Renal cortical epithelial cell (primary cell): ENCODE measurements at regions not wholly inside any gene's neighbourhood (a gene's known extent, or its start where the extent isn't known, plus 50 kb on each side); places are given as distances from the start of the nearest gene placed in this dataset.
A peak's percentile ranks its signal among the peaks of the same experiment; 100 is the strongest.
"Not testable (repeated sequence)": the region's sequence is repeated elsewhere in the genome, so short reads cannot be mapped to it uniquely, and the experiment has no call there.

Source experiments
- DNase-seq: peaks from one replicate; pipeline ENCODE4 v3.0.0-alpha.2; 2011; ENCODE audit warnings: low read depth

DNA sequence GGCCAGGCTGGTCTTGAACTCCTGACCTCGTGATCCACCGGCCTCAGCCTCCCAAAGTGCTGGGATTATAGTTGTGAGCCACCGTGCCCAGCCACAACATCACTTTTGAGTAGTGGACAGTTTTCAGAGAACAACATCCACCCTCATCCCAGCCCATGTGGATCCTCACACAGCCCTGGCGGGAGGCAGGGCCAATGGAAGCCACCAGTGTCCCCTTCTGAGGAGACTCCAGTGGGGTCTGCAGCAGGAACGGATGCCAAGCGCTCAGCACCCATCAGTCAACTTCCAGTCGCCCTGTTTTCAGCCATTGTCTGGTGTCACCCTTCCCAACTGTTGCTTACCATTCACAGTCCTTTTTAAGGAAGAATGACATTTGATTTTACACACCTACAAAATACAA lies 302.5 kb downstream of the BCL2L11 start:
- DNase-seq = not testable (repeated sequence)

DNA sequence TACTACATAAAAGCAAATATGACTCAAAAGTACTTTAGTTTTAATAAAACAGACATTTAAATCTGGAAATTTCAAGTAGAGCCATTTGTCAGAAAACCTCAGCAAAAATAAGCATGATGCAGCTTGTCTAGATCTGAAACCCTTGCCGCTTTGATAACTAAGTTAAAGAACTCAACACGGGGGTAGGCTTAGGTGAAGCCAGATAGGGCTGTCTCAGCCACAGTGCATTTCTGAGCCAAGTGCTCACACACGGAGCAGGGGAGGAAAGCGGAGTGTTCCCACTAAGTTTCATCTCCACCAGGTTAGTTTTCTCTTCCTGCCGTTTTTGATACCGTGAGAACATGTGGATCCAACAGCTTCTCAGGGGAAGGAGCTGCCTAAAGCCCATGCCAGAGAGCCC lies 303.5 kb downstream of the BCL2L11 start:
- not testable (repeated sequence) for DNase-seq

GRCh38 chr2:111424851-111425309 lies 304.2 kb downstream of the BCL2L11 start:
- not testable (repeated sequence) for DNase-seq

GRCh38 chr2:111425789-111426201 lies 305.1 kb downstream of the BCL2L11 start:
- DNase-seq = not testable (repeated sequence)

- DNase-seq = not testable (repeated sequence)
Observed at GRCh38 chr2:111427346-111427745, 306.6 kb downstream of the BCL2L11 start.

DNA sequence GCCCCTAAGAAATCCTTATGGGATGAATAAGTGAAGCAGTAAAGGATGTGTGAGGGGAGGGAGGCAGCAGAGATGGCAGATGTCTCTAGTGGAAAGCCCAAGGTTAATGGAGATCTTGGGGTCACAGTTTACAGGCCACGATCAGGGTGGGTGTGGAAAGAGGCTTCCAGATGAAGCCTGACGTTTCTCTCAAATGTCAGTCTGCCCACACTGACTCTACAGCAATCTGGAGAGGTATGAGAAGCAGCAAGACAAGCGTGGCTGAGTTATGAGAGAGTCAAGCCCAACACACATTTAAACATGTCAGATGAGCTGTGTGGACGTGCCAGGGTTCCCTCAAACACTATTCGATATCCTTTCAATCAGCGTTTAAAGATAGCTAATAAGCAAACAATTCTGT lies 308.2 kb downstream of the BCL2L11 start:
- DNase-seq = not testable (repeated sequence)

DNA sequence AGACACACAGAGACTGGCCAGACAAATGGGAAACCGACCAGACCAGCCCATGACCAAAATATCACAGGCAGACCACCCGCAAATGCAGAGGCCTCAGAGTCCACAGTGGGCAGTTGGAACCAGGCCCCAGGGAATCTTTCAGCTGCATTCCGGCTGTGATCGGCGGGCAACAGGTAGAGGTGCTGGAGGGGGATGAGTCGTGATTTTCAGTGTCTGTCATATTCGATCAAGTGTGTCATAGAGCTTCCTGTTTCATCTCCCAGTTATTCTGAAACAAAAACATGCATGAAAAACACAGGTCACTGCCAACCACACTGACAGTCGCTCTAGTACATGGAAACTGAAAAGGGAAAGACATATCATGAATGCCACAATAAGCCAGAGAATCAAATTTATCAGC lies 308.6 kb downstream of the BCL2L11 start:
- DNase-seq = not testable (repeated sequence)

DNA sequence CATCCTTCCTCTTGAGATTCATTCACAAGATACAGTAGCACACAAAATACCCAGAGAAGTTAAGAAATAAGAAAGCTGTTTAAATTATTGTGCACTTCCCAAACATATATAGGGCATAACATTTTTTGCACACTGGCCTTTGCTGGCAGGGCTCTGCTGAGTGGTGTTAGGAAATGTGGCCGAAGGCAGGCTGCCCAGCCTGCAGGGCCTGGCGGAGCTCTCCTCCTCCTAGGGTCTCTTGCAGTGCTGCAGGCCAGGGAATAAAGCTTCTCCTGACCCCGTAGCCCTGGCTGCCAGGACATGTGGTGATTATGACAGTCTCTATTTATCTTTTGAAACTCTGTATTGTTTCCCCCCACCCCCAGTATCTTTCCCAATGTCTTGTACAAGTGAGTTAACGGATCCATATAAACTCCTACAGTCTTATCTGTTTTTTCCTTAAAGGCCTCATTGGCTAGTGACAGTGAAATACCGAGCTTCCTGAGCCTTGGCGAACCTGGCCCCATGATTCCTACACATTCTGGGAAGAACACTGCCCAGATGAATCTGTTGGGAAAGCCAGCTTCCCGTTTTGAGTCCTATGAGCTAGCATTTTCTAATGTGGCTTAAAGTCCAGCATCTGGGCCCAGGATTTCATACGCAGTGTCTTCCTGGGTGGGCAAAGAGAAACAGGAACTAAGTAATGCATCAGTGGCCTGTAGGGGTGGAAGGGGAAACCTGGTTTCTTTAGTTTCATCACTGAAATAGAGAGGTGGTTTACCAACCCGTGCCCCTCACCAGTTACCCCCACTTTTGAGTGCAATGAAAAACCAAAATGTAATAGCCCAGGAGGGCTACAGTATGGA lies 310.3 kb downstream of the BCL2L11 start:
- DNase-seq = not testable (repeated sequence)

DNA sequence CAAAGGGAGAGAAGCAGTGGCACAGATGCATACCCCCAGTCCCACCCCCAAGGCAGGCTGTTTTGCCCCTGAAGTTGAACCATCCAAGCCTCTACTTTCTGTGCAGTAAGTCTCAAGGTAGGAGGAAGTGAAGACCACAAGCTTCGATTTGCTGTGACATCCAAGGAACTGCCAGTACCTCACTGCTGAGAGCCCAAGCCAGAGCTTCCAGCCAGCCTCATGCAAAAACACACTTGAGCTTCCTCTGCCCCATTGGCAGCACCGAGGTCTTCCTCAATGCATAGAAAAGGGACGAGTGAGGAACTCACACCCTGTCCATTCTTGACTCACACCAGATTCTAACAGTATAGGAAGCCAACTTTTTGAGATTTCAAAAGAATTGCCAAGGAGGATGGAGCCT lies 311.7 kb downstream of the BCL2L11 start:
- DNase-seq = not testable (repeated sequence)

- DNase-seq = not testable (repeated sequence)
Observed at GRCh38 chr2:111432916-111433499, 312.3 kb downstream of the BCL2L11 start.

GRCh38 chr2:111433892-111434607 lies 313.3 kb downstream of the BCL2L11 start:
- DNase-seq = not testable (repeated sequence)

DNA sequence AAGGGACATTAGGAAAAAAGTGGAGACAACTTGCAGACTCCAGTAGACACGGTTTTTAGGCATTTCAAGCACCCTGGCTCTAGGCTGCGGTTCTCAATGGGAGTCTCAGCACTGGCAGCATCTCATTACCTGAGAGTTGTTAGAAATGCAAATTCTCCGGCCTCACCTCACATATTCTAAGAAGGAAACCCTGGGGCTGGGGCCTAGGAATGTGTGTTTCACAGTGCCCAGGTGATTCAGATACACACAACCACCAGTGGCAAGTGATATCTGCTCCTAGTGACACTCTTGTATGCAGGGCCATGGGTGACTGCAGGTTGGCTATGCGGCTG lies 313.9 kb downstream of the BCL2L11 start:
- DNase-seq = not testable (repeated sequence)

GRCh38 chr2:111435553-111436310 lies 315.0 kb downstream of the BCL2L11 start:
- DNase-seq = not testable (repeated sequence)

DNA sequence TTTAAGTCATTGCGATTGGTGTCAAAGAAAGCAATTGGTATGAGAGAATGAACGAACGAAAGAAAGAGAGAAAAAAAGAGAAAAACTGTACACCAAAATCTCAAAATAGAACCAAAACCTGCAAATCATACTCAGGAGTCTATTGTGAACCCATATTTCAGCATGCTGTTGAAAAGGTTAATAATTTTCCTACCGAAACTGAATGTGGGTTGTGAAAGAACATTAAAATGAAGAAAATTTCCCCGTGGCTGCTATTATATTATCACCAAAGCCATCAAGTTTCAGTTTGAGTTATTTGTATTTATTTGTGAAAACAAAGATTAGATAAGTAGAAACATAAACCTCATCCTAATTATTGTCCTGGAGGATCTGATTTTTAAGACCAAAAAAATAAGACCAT lies 315.7 kb downstream of the BCL2L11 start:
- DNase-seq = not testable (repeated sequence)

GRCh38 chr2:111437288-111437990 lies 316.7 kb downstream of the BCL2L11 start:
- peak; percentile 40 for DNase-seq

DNA sequence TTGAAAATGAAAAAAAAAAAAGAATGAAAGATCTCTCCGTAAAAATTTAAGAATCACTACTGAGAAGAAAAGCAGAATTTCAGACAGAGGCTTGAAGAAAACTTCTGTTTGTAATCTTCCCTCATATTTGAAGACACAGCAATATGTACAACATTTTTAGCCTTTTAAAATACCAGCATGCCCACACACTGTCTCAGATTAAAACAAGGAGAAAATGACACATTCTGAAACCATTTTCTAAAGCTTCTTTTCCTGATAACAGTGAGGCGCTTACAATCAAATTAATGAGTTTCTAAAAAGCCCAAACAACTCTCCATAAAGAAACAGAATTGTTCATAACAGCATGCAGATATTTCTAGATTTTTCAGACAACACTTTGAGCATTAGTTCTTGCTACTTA lies 317.4 kb downstream of the BCL2L11 start:
- not testable (repeated sequence) for DNase-seq

GRCh38 chr2:111439237-111439636 lies 318.5 kb downstream of the BCL2L11 start:
- not testable (repeated sequence) for DNase-seq

- DNase-seq = not testable (repeated sequence)
Observed at GRCh38 chr2:111441614-111442013, 320.9 kb downstream of the BCL2L11 start.

- not testable (repeated sequence) for DNase-seq
Observed at GRCh38 chr2:111442767-111443454, 322.2 kb downstream of the BCL2L11 start.

DNA sequence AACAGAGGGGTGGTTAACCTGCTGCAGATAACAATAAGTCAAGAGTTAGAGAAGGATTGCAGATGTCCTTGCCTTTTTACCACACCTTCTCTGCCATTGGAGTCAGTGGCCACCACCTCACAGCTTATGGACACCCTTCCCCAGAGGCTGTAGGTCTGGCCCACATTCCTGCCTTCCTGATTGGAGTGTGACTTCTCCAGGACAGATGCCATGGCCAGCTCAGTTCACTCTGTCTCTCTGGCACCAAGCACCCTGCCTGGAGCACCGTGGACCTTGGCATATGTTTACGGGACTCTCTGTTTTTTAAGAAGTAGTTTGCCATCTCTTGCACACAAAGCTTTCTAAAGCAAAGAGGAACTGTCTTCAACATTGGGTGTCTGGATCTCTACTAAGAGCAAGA lies 323.8 kb downstream of the BCL2L11 start:
- DNase-seq = not testable (repeated sequence)
